HG03196 (cell line): ENCODE measurements at regions not wholly inside any gene's neighbourhood (a gene's known extent, or its start where the extent isn't known, plus 50 kb on each side); places are given as distances from the start of the nearest gene placed in this dataset.
"Not testable (repeated sequence)": the region's sequence is repeated elsewhere in the genome, so short reads cannot be mapped to it uniquely, and the experiment has no call there.

Experiments
- ATAC-seq: cut with Tn5 transposase; IDR thresholded peaks from one replicate; pipeline ENCODE4 v1.9.1; 2021; ENCODE audit not compliant: unreplicated experiment

- no peak for ATAC-seq
Measured at GRCh38 chr2:57126410-57126809, 920.2 kb upstream of the VRK2 start.

- ATAC-seq = no peak
Measured at GRCh38 chr2:57139179-57139578, 907.4 kb upstream of the VRK2 start.

DNA sequence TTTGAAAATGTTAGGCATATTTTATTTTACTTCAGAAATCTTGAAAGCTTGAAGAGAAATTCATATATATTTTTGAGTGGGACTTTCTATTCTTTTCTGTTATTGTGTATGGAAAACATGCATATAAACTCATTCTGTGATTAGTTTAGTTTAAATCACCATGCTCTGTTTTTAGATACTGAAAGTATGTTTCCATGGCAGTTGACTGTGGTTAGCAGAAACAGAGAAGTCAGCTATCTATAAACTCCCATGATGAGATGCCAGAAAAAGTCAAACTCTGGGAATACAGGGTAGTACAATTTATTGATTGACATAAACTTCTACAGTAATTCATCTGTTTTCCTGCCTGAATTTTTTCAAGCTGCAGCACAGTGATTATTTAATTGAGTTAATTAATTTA, 905.3 kb upstream of the VRK2 start:
- no peak for ATAC-seq

DNA sequence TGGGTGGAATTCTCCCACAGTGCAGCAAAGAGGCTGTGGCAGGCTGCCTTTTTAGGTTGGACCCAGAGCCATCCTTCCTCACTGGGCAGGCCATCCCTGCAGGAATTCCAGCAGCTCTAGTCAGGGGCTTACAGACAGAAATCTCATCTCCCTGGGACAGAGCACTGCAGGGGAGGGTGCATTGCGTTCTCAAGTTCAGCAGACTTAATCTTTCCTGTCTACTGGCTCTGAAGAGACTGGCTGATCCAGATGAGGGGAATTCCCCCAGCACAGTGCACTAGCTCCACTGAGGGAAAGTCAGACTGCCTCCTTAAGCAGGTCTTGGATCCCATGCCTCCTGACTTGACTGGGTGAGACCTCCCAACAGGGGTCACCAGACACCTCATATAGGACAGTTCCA, 899.7 kb upstream of the VRK2 start:
- ATAC-seq = no peak

- no peak for ATAC-seq
Measured at GRCh38 chr2:57156231-57156924, 890.2 kb upstream of the VRK2 start.

- no peak for ATAC-seq
Measured at GRCh38 chr2:57160976-57161375, 885.6 kb upstream of the VRK2 start.

GRCh38 chr2:57177176-57177575, 869.4 kb upstream of the VRK2 start:
- ATAC-seq = no peak

DNA sequence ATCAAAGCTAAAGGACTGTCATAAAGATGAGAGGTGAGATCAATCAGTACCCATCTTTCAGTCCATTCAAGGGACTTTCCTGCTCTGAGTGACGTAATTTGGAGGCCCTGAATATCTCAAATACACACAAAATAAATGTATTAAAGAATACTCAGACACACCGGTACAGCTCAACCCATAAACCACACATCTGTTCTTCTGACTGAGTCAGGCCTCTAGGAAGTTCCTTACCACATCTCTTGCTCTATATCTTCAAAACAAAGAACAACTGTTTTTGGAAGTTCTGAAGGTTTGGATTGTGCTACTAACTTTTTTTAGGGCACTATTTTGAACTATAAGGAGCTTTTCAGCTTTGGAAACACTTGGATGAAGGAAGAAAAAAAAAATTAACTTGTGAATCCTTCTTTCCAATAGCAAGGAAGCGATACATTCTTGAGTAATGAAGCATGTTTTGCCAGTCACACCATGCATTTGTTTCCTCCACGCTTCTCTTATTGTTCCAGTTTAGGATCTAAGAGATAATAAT, 866.5 kb upstream of the VRK2 start:
- ATAC-seq = no peak

DNA sequence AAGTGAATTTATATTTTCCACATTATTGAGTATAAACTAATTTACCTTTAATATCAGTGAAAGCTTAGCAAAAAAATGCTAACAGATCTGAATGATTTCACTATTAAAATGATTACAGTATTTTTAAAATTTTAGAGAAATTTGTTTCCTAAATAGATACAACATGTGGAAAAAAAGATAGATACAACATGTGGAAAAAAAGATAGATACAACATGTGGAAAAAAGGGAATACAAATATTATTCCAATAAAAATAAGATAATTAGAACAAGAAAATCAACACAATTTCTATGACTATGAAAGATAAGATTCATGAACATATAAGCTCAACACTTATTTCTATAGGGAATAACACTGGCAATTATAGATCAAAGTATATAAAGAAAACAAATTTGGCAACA, 865.9 kb upstream of the VRK2 start:
- no peak for ATAC-seq

DNA sequence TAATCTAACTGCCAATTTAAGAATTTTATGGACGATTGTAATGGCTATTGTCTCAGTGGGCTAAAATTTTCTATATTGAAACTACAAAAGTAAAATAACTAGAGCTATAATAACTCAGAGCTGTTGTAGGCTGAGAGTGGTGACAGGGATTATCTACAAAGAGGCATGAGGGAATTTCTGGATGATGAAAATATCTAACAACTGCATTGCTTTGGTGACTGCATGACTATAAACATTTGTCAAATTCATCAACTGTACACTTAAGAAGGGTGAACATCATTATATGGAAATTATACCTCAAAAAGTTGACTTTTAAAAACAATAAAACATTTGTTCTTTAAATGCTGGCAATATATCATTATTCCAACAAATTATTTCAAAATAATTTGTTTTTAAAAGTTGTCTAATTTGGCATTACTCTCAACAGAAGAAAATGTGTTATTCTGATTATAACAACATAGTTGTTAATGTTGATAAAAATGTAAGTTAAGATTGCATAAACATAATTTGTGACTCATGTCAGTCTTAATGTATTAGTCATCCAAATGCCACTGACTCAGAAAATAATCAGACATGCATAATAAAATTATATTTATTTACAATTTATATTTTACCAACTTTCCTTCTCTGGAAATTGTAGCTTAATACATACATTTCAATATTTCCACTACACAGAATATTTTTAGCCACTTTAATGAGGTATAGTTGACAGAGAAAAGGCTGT, 865.1 kb upstream of the VRK2 start:
- no peak for ATAC-seq

GRCh38 chr2:57182916-57183315, 863.7 kb upstream of the VRK2 start:
- no peak for ATAC-seq

DNA sequence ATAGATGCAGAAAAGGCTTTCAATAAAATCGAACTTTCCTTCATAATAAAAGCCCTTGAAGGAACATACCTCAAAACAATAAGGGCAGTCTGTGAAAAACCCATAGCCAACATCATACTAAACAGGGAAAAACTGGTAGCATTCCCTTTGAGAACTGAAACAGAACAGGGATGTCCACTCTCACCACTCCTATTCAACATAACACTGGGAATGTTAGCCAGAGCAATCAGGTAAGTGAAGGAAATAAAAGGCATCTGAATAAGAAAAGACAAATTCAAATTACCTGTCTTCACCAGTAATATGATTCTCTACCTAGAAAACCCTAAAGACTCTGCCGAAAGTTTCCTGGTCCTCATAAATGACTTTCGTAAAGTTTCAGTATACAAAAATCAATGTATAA, 861.0 kb upstream of the VRK2 start:
- no peak for ATAC-seq

GRCh38 chr2:57190007-57190406, 856.6 kb upstream of the VRK2 start:
- no peak for ATAC-seq

GRCh38 chr2:57199663-57200062, 846.9 kb upstream of the VRK2 start:
- ATAC-seq = no peak

DNA sequence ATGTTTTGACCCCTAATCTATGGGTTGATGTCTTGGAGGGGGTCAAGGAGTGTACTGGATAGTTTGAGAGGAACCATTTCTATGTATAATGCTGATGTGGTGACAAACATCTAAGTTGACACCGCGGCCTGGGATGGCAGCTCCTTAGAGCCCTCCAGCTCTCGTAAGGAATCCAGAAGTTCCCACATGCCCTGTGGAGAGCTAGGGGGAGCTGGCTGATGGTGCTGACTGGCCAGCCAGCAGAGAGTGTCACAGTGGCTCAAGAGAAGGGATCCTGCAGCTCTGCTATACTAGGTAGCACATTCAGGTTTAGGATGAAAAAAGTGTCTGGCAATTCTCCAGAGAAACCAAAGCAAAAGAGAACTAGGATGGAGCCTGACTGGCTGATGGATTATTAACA, 842.2 kb upstream of the VRK2 start:
- ATAC-seq = no peak

DNA sequence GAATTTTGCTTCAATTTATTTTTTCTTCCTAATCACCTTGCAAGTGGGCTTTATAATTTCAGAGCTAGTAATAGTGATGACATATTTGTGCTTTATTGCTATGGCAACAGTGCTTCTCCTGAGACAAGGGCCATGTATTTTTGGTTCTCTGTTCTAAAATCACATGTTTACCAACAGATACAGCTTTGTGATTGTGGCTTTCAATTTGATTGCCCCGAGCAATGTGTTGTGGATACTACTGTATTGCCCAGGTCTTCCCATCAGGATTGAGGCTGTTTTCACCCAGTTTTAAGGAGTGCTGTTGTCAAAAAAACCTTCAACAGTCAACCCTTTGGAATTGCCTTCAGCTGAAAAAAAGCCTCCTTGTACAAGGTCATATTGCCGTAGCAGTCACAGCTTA, 841.4 kb upstream of the VRK2 start:
- ATAC-seq = no peak

DNA sequence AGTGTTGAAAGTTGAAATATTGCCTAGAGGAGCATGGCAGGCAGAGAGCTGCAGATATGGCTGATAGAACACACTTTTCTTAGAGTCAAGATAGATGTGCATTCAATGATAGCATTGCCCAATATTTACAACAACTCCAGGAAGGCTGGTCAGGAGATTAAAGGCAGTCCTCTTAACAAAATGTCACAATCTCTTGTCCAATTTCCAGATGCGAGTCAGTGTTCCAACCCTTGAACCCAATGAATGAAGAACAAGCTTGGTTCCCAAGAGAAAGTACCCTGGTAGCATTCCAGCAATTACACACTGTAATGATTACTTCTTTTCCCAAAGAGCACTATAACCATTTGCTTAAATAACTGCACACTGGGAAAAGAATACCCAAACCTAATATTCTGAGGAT, 839.4 kb upstream of the VRK2 start:
- ATAC-seq = no peak

DNA sequence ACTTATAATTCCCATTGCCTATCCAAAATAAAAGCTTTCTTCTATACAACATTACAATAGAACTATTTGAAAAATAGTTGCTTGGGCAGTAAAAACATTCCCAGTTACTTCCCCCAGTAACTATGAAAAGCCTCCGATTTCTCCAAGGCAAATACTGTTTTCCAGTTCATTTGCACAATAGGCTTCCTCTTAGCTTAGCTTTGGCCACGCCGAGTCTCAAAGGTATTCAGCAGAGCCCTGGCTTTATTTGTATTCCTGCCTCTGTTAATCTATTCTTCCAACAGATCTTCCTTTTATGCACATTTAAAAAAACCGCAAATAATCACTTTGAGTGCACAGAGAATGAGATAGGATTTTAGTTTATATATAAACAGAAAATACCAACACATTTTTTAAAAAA, 836.8 kb upstream of the VRK2 start:
- ATAC-seq = no peak

GRCh38 chr2:57210855-57211254, 835.8 kb upstream of the VRK2 start:
- no peak for ATAC-seq

DNA sequence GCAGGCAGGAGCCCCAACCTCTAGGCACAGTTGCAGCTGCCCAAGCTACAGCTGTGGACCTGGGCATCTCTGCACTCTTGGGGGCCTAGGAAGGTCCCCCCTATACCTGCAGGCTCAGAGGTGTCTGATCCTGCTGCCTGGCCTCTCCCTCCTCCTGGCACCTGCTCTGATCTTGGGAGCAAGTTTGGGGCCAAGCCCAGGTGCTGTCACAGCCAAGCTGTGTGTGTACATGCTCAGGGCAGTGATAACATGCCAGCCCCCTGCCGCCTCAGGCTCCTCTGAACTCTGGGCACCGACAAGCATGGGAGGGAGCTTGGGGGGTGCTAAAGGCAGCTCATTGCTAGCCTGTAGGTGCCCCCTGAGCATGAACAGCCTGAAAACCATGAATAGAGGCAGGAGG, 829.6 kb upstream of the VRK2 start:
- no peak for ATAC-seq

DNA sequence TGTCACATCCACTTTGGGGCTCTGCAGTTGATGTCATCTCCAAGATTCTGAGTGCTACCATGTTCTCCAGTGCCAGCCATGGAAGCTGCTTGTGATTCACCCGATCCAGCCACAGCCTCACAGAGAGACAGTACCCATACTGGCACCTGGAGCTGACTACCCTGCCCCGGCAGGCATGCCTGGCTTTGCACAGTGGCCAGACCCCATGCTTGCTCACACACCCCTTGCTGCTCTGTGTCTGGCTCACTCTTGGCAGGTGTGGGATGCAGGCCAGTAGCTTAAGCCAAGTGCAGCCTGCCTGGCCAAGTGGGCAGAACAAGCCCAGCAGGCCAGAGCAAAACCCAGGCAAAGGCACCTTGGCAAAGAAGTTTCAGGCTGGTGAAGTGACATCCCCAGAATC, 828.4 kb upstream of the VRK2 start:
- no peak for ATAC-seq

DNA sequence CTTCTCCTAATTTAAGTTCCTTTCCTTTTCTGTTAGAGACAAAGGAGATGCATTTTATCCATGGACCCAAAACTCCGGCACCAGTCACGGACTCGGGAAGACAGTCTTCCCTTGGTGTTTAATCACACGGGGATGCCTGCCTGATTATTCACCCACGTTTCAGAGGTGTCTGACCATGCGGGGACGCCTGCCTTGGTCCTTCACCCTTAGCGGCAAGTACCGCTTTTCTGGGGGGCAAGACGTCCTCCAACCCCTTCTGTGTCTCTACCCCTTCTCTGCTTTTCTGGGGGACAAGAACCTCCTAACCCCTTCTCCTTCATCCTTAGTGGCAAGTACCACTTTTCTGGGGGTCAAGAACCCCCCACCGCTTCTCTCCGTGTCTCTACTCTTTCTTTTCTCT, 816.9 kb upstream of the VRK2 start:
- ATAC-seq = not testable (repeated sequence)

- ATAC-seq = not testable (repeated sequence)
Measured at GRCh38 chr2:57232341-57232740, 814.3 kb upstream of the VRK2 start.
